ENCODE measurements at regions not wholly inside any gene's neighbourhood (a gene's known extent, or its start where the extent isn't known, plus 50 kb on each side); places are given as distances from the start of the nearest gene placed in this dataset.
A peak's percentile ranks its signal among the peaks of the same experiment; 100 is the strongest.

DNA sequence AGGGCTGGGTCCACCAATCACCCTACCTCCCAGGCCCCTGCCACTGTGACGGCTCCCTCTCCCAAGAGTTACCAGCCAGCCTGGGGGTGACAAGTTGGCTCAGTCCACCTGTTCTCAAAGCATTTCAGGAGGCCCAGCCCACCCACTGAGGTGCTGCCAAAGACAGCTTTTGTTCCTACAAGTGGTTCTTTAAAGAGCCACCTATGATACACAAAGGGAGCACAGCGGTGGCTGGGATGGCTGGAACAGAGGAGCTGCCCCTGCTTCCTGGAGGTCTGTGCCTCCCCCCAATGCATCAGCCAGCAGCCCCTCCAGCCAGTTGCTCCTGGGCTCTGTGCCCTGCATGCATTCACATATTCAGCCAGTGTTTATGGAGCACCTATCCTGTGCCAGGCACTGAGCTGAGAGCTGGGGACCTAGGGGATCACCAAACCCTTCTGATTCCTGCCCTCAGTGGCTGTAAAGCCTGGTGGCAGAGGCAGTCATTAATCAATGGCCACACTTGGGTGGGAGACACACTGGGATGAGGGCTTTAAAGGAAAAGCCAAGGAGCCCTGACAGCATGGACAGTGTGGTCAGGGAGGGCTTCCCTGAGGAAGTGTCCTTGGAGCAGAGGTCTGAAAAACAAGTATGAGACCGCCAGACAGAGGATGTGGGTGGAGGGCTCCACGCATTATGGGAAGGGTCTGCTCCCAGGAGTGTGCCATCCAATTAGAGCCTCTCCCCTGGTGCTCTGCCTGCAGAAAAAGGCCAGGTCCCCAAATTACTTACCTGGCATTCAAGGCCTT is 107.1 kb upstream of the LINGO1 start (continued):
- no peak for TF ChIP-seq ATF3 (IDR thresholded peaks at IDR 0.05; ENCODE audit: insufficient read depth, low read depth, low read length)
- no peak for TF ChIP-seq POU5F1 (IDR thresholded peaks at IDR 0.05; ENCODE audit: low read depth, low read length)
- TF ChIP-seq HDAC2 (IDR thresholded peaks at IDR 0.05; ENCODE audit: borderline replicate concordance in 1 of 2, low read depth in 2 of 2, low read length in 2 of 2): peak; percentile 73 to 94; a peak in 3 of 4 replicates
- TF ChIP-seq NANOG (IDR thresholded peaks at IDR 0.05; ENCODE audit: insufficient read depth, low read depth, low read length, poor library complexity, severe bottlenecking): peak; percentile 99
- TF ChIP-seq ASH2L (IDR thresholded peaks at IDR 0.05; ENCODE audit: low read length): peak; percentile 23
- no peak for TF ChIP-seq CHD1 (IDR thresholded peaks at IDR 0.05; ENCODE audit: low read depth, low read length)
- TF ChIP-seq RBBP5 (IDR thresholded peaks at IDR 0.05; ENCODE audit: borderline replicate concordance, low read depth, low read length): no peak
- TF ChIP-seq NRF1 (IDR thresholded peaks at IDR 0.05; ENCODE audit: low read depth, low read length): no peak
- TF ChIP-seq RNF2 (IDR thresholded peaks at IDR 0.05; ENCODE audit: borderline replicate concordance, low read depth, low read length, missing control alignments, poor library complexity, severe bottlenecking): no peak
- TF ChIP-seq POLR2AphosphoS5 (IDR thresholded peaks at IDR 0.05; ENCODE audit: low read depth, low read length): no peak
- TF ChIP-seq CTCF (IDR thresholded peaks at IDR 0.05; ENCODE audit: control extremely low read depth in 1 of 3, insufficient read depth in 1 of 3, low read depth in 1 of 3, low read length in 3 of 3): no peak; a peak in 1 of 4 replicates
- peak; percentile 79 for TF ChIP-seq SP1 (IDR thresholded peaks at IDR 0.05; ENCODE audit: low read depth, low read length)
- no peak for TF ChIP-seq RFX5 (IDR thresholded peaks at IDR 0.05; ENCODE audit: borderline replicate concordance, low read depth, low read length)
- TF ChIP-seq SP4 (IDR thresholded peaks at IDR 0.05; ENCODE audit: low read length): no peak

All from H1 (cell line).